ENCODE measurements at regions not wholly inside any gene's neighbourhood (a gene's known extent, or its start where the extent isn't known, plus 50 kb on each side); places are given as distances from the start of the nearest gene placed in this dataset.

GRCh38 chr14:34099635-34100034 is 148.8 kb upstream of the EGLN3 start (continued):
- TF ChIP-seq ZBTB26 (CRISPR knock-in tag; IDR thresholded peaks at IDR 0.05) (no peak), THRB (CRISPR knock-in tag; conservative IDR thresholded peaks at IDR 0.05) (no peak), SIRT6 (IDR thresholded peaks at IDR 0.05; ENCODE audit: low read depth, low read length) (no peak), ZNF431 (CRISPR knock-in tag; IDR thresholded peaks at IDR 0.05) (no peak), ZNF224 (CRISPR knock-in tag; IDR thresholded peaks at IDR 0.05) (no peak), NR0B1 (IDR thresholded peaks at IDR 0.05; ENCODE audit: partially characterized antibody) (no peak)

GRCh38 chr14:34098985-34099349 is 148.1 kb upstream of the EGLN3 start:
- ATAC-seq (no peak), DNase-seq (ENCODE audit: extremely low read depth in 1 of 4, low spot score in 3 of 4) (no peak), FAIRE-seq (no peak)
- intact Hi-C loops (cut with micrococcal nuclease) = loop anchor here (1.0 to 5.0 kb wide), 5 partner anchors 52 to 260 kb away; no protein-coding TSS in a partner anchor
- POLR2A ChIA-PET = interaction anchor here (0.9 to 1.7 kb wide), 4 partner anchors 147 to 250 kb away, joined by 3 to 5 read pairs (median 4); partner anchors contain the start of gene EGLN3
- no peaks in the 10 kb centered on the region for H3K79me2 ChIP-seq (ENCODE audit: control insufficient read depth, insufficient read depth, low read length)
- H3K36me3 ChIP-seq (ENCODE audit: control insufficient read depth, insufficient read depth, low read length) = no peaks in the 10 kb centered on the region
- peak overlapping the region; percentile 66 for H2AFZ ChIP-seq (ENCODE audit: low read depth, low read length)
- TF ChIP-seq TCF3 (CRISPR knock-in tag; IDR thresholded peaks at IDR 0.05) = no peak
- no peak for TF ChIP-seq ARID3A (IDR thresholded peaks at IDR 0.05; ENCODE audit: borderline replicate concordance, low read depth, low read length)
- no peak for TF ChIP-seq ZSCAN29 (IDR thresholded peaks at IDR 0.05)
- in situ Hi-C loops (cut with MboI) = loop anchor here (10.0 kb wide), 1 partner anchor 264 kb away; no protein-coding TSS in a partner anchor
- H4K20me1 ChIP-seq (replicated peaks; ENCODE audit: control insufficient read depth, insufficient read depth, low read length) = no peaks in the 10 kb centered on the region
- H3K9me3 ChIP-seq (replicated peaks; ENCODE audit: control insufficient read depth, insufficient read depth, low read depth, low read length) = no peaks in the 10 kb centered on the region; the same call in 1 of the 2 replicates
- no peak overlapping the region for H3K27ac ChIP-seq (ENCODE audit: extremely low read depth, low read depth, low read length)
- no TSS peak for BruUV-seq (replicated peaks)
- no peak overlapping the region for H3K4me3 ChIP-seq
- CTCF ChIA-PET (ENCODE audit: low intra/inter-chr PET ratio) = interaction anchor here (0.7 to 1.2 kb wide), 3 partner anchors 152 to 383 kb away, joined by 3 to 8 read pairs (median 3); no protein-coding TSS in a partner anchor
- no peaks in the 10 kb centered on the region for H3K27me3 ChIP-seq (ENCODE audit: control insufficient read depth in 2 of 2, insufficient read depth in 2 of 2, low read length in 2 of 2)
- peaks cover 0 to 7% of the 10 kb centered on the region in 2 experiments; a peak in 3 of 5 replicates for H3K4me1 ChIP-seq (replicated peaks in 1 of 2; ENCODE audit: control insufficient read depth in 2 of 2, insufficient read depth in 2 of 2, low read length in 2 of 2)
- no peak overlapping the region for H3K9ac ChIP-seq (ENCODE audit: insufficient read depth in 1 of 2, low read depth in 2 of 2, low read length in 2 of 2)
- no peaks in the 10 kb centered on the region for H3K9me1 ChIP-seq (ENCODE audit: control insufficient read depth, insufficient read depth, low read length)
- no peak overlapping the region for H3K4me2 ChIP-seq (ENCODE audit: insufficient read depth, low read length)

Measured in K562 (cell line).